ENCODE measurements at regions not wholly inside any gene's neighbourhood (a gene's known extent, or its start where the extent isn't known, plus 50 kb on each side); places are given as distances from the start of the nearest gene placed in this dataset.

DNA sequence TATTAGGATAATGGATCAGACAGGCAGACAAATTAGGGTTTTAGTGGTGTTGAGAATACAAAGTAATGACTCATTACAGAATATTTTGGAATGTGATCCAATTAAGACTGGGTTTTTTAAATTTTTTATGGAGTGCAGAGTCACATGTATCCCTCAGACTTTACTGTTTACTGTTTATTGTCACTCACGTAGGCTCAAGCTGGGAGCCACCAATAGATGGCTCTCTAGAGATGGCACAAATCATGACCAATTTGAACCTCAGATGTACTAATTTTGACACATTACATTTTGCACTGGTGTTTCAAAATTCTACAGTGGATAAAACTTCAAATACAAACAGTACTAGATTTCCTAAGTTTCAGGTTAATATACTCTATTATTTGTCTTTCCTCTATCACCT is 53.6 kb upstream of the ANO3 start:
- DNase-seq, result no peak
